AG10803 (cell line): ENCODE measurements at regions not wholly inside any gene's neighbourhood (a gene's known extent, or its start where the extent isn't known, plus 50 kb on each side); places are given as distances from the start of the nearest gene placed in this dataset.
"Not testable (repeated sequence)": the region's sequence is repeated elsewhere in the genome, so short reads cannot be mapped to it uniquely, and the experiment has no call there.

ENCODE experiments used
- DNase-seq: peaks from one replicate; pipeline ENCODE4 v3.0.0; 2010; ENCODE audit warnings: low read depth
- H3K4me3 ChIP-seq: 2 replicates; pipeline ENCODE4 v1.5.1; 2011; ENCODE audit warnings: mild to moderate bottlenecking, low read length, control low read depth
- CTCF ChIP-seq: conservative IDR thresholded peaks from 2 replicates; pipeline ENCODE4 v1.5.1; 2011; ENCODE audit warnings: mild to moderate bottlenecking, low read length, control low read depth, inconsistent platforms

- H3K4me3 ChIP-seq: no peak overlapping the region
- TF ChIP-seq CTCF: no peak
- DNase-seq: no peak
Observed at GRCh38 chr16:9630119-9630518, 538.7 kb downstream of the HAPSTR1 start.

- TF ChIP-seq CTCF: no peak
- no peak overlapping the region for H3K4me3 ChIP-seq
- no peak for DNase-seq
Observed at GRCh38 chr16:9630985-9631384, 539.5 kb downstream of the HAPSTR1 start.

- DNase-seq: no peak
- no peak overlapping the region for H3K4me3 ChIP-seq
Observed at GRCh38 chr16:9633844-9634243, 542.4 kb downstream of the HAPSTR1 start.

GRCh38 chr16:9635150-9635720, 543.8 kb downstream of the HAPSTR1 start:
- H3K4me3 ChIP-seq, DNase-seq: not testable (repeated sequence)

More at GRCh38 chr16:9633844-9634243, 542.4 kb downstream of the HAPSTR1 start:
- TF ChIP-seq CTCF: no peak

- no peak for DNase-seq
- no peak for TF ChIP-seq CTCF
- no peak overlapping the region for H3K4me3 ChIP-seq
Observed at GRCh38 chr16:9644258-9644657, 538.0 kb downstream of the GRIN2A start.

GRCh38 chr16:9645911-9646310, 536.3 kb downstream of the GRIN2A start:
- no peak for DNase-seq
- no peak overlapping the region for H3K4me3 ChIP-seq
- no peak for TF ChIP-seq CTCF

- H3K4me3 ChIP-seq: no peak overlapping the region
- peak; percentile 81 for TF ChIP-seq CTCF
- DNase-seq: peak; percentile 26
Observed at GRCh38 chr16:9647981-9648701, 534.1 kb downstream of the GRIN2A start.

GRCh38 chr16:9650284-9650683, 531.9 kb downstream of the GRIN2A start:
- no peak for TF ChIP-seq CTCF
- H3K4me3 ChIP-seq: no peak overlapping the region
- no peak for DNase-seq
